ENCODE measurements at regions not wholly inside any gene's neighbourhood (a gene's known extent, or its start where the extent isn't known, plus 50 kb on each side); places are given as distances from the start of the nearest gene placed in this dataset.
A peak's percentile ranks its signal among the peaks of the same experiment; 100 is the strongest.

GRCh38 chr9:91036356-91036755 is 234.7 kb downstream of the SYK start:
- in situ Hi-C loops (cut with HindIII; ENCODE audit: low sequenced_read_pairs) = no loop called here
- no peak overlapping the region for H3K4me3 ChIP-seq (ENCODE audit: low read depth, low read length)
- TF ChIP-seq, protein P1, sequence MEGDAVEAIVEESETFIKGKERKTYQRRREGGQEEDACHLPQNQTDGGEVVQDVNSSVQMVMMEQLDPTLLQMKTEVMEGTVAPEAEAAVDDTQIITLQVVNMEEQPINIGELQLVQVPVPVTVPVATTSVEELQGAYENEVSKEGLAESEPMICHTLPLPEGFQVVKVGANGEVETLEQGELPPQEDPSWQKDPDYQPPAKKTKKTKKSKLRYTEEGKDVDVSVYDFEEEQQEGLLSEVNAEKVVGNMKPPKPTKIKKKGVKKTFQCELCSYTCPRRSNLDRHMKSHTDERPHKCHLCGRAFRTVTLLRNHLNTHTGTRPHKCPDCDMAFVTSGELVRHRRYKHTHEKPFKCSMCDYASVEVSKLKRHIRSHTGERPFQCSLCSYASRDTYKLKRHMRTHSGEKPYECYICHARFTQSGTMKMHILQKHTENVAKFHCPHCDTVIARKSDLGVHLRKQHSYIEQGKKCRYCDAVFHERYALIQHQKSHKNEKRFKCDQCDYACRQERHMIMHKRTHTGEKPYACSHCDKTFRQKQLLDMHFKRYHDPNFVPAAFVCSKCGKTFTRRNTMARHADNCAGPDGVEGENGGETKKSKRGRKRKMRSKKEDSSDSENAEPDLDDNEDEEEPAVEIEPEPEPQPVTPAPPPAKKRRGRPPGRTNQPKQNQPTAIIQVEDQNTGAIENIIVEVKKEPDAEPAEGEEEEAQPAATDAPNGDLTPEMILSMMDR (IDR thresholded peaks at IDR 0.05; ENCODE audit: low read depth, low read length) = no peak
- no peak for DNase-seq (ENCODE audit: low read depth, low spot score)

- peak; percentile 87 for DNase-seq (ENCODE audit: low read depth, low spot score)
- H3K4me3 ChIP-seq (ENCODE audit: low read depth, low read length) = no peak overlapping the region
- TF ChIP-seq, protein P1 (IDR thresholded peaks at IDR 0.05; ENCODE audit: low read depth, low read length) = peak; percentile 67
- in situ Hi-C loops (cut with HindIII; ENCODE audit: low sequenced_read_pairs) = no loop called here
These were observed 235.3 kb downstream of the SYK start for GRCh38 chr9:91036826-91037510.

DNA sequence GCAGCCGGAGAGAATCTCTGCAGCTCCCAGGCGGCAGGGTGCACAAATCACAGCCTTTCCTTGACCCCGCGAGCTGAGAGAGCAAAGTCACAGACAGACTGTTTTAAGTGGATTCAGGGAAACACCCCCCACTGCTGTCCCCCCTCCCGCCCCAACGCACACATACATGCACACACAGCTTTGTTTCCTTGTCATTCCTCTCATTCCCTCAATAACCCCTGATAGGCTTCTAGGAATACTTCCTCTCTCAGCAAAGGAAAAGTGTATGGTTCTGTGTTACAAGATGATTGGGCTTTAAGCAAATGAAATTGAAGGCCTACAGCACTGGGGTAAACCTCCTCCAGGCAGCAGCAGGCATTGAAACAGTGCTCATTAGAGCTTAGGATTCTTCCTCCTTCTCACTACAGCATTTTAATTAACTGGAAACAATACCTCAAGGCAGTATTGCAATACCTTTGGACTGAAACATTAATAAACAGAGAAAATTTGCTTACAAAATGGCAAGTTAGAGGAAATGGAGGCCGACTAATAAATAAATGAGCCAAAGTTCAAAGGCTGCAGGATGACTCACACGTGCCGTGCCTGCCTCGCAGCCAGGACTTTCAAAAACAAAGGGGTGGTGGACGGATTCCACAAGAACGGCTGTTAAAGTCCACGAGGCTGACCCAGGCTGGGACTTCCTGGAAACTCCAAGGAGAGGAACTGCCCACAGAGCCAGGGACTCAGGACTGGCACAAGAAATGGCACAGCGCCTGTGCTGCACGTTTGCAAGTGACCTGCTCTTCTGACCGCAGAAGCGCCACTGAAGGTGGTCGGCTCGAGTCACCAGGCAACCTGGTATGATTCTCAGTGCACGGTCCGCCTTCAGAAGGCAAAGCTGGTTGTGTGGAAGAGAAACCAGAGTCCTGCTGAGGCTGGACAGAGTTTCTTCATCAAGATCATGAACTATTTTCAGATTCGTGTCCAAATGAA is 236.2 kb downstream of the SYK start:
- H3K4me3 ChIP-seq (ENCODE audit: low read depth, low read length) = no peak overlapping the region
- TF ChIP-seq, protein P1 (IDR thresholded peaks at IDR 0.05; ENCODE audit: low read depth, low read length) = no peak
- in situ Hi-C loops (cut with HindIII; ENCODE audit: low sequenced_read_pairs) = no loop called here
- peak; percentile 84 for DNase-seq (ENCODE audit: low read depth, low spot score)

DNA sequence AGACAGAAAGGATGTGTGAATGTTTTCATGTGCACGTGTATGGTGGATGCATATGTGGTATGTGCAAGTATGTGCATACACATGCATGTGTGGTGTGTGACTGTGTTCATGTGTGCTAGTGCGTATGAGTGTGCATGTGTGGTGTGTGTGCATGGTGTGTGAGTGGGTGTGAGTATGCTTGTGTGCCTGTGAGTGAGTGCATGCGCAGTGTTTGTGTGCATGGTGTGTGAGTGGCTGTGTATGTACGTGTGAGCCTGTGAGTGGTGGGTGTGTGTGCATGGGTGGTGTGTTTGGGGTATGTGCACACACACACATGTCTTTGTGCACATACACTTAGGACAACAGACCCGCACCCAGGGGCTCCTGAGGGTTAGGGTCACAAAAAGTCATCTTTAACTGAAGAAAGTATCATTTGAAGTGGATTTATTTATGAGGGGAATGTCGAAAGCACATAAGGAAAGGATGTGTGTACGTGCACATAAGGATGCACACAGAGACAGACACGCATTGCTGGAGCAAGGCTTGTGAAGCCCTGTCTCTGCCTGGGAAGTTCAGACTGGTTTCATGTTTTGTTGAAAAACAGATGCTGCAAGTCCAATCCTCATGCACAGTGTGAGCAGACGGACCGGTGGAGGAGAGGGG is 237.0 kb downstream of the SYK start:
- TF ChIP-seq, protein P1 (IDR thresholded peaks at IDR 0.05; ENCODE audit: low read depth, low read length) = no peak
- no peak overlapping the region for H3K4me3 ChIP-seq (ENCODE audit: low read depth, low read length)
- in situ Hi-C loops (cut with HindIII; ENCODE audit: low sequenced_read_pairs) = no loop called here

DNA sequence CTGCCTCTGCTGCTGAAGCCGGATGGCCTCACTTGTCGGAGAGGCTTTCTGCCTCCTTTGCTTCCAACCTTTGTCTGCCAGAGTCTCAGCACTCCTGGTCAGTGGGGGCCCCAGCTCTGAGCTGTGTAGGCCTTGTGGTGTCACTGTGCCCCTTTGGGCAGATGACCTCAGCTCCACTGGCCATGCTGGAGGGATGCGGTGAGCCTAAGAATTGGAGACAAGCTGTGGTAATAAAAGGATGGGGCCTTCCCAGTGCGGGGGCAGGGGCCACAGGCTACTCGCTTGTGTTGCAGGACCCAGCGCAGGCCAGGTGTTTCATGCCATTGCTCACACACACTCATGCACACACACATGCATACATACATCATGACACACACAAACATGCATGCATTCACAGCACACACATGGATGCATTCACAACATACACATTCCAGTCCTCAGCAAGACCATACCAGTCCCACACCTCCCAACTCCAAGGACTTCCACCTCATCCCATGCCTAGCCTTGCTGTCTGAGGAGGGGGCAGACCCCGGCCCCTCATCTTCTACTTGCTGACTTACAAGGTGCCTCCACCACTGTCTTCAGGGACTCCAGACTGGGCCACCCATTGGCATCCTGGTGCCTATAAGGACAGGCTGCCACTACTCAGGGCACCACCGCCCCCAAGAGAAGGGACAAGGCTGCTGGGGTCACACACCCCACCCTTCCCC is 237.7 kb downstream of the SYK start:
- DNase-seq (ENCODE audit: low read depth, low spot score) = no peak
- in situ Hi-C loops (cut with HindIII; ENCODE audit: low sequenced_read_pairs) = no loop called here
- no peak overlapping the region for H3K4me3 ChIP-seq (ENCODE audit: low read depth, low read length)
- TF ChIP-seq, protein P1 (IDR thresholded peaks at IDR 0.05; ENCODE audit: low read depth, low read length) = no peak

More for the DNA sequence above, 237.0 kb downstream of the SYK start:
- DNase-seq (ENCODE audit: low read depth, low spot score) = no peak

DNA sequence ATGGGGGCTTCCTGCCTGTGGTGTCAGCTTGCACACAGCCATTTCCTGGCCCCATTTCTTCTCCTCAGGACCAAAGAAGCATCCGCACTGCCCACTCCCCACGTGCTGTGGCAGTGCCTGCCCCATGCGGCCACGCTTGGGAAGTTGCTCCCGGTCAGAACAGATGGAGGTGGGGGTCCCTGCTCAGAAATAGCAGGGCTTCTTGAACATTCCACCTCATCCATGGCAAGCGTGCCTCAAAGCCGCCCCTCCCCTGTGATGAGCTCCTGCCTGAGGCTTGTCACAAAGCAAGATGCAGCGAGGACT is 238.2 kb downstream of the SYK start:
- DNase-seq (ENCODE audit: low read depth, low spot score) = no peak
- H3K4me3 ChIP-seq (ENCODE audit: low read depth, low read length) = no peak overlapping the region
- in situ Hi-C loops (cut with HindIII; ENCODE audit: low sequenced_read_pairs) = no loop called here
- TF ChIP-seq, protein P1 (IDR thresholded peaks at IDR 0.05; ENCODE audit: low read depth, low read length) = no peak

Measured in astrocyte of the spinal cord (primary cell).